Panc1 (cell line): ENCODE measurements at regions not wholly inside any gene's neighbourhood (a gene's known extent, or its start where the extent isn't known, plus 50 kb on each side); places are given as distances from the start of the nearest gene placed in this dataset.

ENCODE experiments used
- POLR2AphosphoS5 ChIP-seq: IDR thresholded peaks from 2 replicates; pipeline ENCODE4 v1.6.1; 2012; ENCODE audit warnings: mild to moderate bottlenecking, low read depth, low read length, moderate library complexity
- SIN3A ChIP-seq: IDR thresholded peaks from 2 replicates; pipeline ENCODE4 v1.6.1; 2012; ENCODE audit warnings: low read depth, mild to moderate bottlenecking, low read length, moderate library complexity, borderline replicate concordance; ENCODE audit not compliant: insufficient read depth
- TCF7L2 ChIP-seq: IDR thresholded peaks from 2 replicates; pipeline ENCODE4 v1.6.1; 2011; ENCODE audit warnings: mild to moderate bottlenecking, low read depth, low read length, inconsistent platforms
- TF ChIP-seq, protein P1 (sequence below): fragments of 450-650 bp; IDR thresholded peaks from 2 replicates; pipeline ENCODE4 v1.5.1; 2017; ENCODE audit warnings: mild to moderate bottlenecking
- TF ChIP-seq, protein P2 (sequence below), 2 experiments: IDR thresholded peaks; 2 replicates each; pipeline ENCODE4 v1.6.1; 2011 to 2012; ENCODE audit warnings: low read depth in 2 of 2, control low read depth in 1 of 2, low read length in 1 of 2, mild to moderate bottlenecking in 1 of 2, moderate library complexity in 1 of 2; ENCODE audit not compliant: insufficient read depth in 1 of 2

DNA sequence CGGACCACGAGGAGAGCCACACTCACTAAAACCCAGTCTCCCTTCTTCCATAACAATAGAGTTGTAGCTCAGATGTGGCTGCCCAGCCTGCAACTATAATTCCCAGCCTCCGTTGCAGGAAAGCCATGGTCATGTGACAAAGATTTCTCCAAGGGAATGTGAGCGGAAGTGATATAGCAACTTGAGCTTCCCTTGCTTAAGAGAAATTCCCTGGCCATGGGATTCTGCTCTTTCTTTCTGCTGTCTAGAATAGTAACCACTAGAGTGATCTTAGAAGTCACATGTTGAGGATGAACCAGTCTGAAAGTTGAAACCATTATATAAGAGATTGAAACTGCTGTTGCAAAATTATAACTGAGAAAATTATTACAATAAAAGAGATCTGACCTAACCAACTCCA, 86.4 kb upstream of the MED14 start:
- TF ChIP-seq, protein P1, sequence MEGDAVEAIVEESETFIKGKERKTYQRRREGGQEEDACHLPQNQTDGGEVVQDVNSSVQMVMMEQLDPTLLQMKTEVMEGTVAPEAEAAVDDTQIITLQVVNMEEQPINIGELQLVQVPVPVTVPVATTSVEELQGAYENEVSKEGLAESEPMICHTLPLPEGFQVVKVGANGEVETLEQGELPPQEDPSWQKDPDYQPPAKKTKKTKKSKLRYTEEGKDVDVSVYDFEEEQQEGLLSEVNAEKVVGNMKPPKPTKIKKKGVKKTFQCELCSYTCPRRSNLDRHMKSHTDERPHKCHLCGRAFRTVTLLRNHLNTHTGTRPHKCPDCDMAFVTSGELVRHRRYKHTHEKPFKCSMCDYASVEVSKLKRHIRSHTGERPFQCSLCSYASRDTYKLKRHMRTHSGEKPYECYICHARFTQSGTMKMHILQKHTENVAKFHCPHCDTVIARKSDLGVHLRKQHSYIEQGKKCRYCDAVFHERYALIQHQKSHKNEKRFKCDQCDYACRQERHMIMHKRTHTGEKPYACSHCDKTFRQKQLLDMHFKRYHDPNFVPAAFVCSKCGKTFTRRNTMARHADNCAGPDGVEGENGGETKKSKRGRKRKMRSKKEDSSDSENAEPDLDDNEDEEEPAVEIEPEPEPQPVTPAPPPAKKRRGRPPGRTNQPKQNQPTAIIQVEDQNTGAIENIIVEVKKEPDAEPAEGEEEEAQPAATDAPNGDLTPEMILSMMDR = no peak
- TF ChIP-seq SIN3A (no peak), TCF7L2 (no peak), POLR2AphosphoS5 (no peak)
- TF ChIP-seq, protein P2, sequence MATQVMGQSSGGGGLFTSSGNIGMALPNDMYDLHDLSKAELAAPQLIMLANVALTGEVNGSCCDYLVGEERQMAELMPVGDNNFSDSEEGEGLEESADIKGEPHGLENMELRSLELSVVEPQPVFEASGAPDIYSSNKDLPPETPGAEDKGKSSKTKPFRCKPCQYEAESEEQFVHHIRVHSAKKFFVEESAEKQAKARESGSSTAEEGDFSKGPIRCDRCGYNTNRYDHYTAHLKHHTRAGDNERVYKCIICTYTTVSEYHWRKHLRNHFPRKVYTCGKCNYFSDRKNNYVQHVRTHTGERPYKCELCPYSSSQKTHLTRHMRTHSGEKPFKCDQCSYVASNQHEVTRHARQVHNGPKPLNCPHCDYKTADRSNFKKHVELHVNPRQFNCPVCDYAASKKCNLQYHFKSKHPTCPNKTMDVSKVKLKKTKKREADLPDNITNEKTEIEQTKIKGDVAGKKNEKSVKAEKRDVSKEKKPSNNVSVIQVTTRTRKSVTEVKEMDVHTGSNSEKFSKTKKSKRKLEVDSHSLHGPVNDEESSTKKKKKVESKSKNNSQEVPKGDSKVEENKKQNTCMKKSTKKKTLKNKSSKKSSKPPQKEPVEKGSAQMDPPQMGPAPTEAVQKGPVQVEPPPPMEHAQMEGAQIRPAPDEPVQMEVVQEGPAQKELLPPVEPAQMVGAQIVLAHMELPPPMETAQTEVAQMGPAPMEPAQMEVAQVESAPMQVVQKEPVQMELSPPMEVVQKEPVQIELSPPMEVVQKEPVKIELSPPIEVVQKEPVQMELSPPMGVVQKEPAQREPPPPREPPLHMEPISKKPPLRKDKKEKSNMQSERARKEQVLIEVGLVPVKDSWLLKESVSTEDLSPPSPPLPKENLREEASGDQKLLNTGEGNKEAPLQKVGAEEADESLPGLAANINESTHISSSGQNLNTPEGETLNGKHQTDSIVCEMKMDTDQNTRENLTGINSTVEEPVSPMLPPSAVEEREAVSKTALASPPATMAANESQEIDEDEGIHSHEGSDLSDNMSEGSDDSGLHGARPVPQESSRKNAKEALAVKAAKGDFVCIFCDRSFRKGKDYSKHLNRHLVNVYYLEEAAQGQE (IDR thresholded peaks at IDR 0.05; ENCODE audit: insufficient read depth in 1 of 2, low read depth in 2 of 2, low read length in 1 of 2) = no peak
